Activated T-cell treated with anti-CD3 and anti-CD28 coated beads for 4 hours (primary cell): ENCODE measurements at regions not wholly inside any gene's neighbourhood (a gene's known extent, or its start where the extent isn't known, plus 50 kb on each side); places are given as distances from the start of the nearest gene placed in this dataset.

ENCODE experiments used
- DNase-seq: peaks from one replicate; pipeline ENCODE4 v3.0.0-alpha.2; 2020

- no peak for DNase-seq
Observed at GRCh38 chr5:175235251-175235960, 208.6 kb downstream of the DRD1 start.

- DNase-seq = no peak
Observed at GRCh38 chr5:175230299-175230698, 213.7 kb downstream of the DRD1 start.

GRCh38 chr5:175226506-175226905, 217.5 kb downstream of the DRD1 start:
- no peak for DNase-seq

DNA sequence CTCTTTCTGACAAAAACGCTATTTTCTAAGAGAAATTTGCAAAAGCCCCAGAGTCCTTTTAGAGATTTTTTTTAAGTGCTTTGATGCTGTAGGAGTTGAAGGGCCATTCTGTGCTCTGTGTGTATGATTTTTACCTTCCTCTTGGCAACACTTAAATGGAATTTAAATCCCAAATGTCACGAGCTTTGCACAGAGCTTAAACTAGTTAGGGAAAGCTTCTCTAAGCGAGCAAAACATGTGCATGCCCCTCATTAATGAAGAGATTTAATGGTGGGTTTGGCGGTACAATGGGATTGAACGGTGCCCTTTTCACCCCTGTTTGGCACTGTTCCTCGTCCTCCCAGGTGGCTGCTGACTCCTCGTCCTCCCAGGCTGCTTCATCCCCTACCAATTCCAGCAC, 220.7 kb downstream of the DRD1 start:
- no peak for DNase-seq

GRCh38 chr5:175222621-175223020, 221.4 kb downstream of the DRD1 start:
- DNase-seq = no peak

GRCh38 chr5:175220549-175220948, 223.4 kb downstream of the DRD1 start:
- DNase-seq = no peak

- DNase-seq = no peak
Observed at GRCh38 chr5:175219366-175219765, 224.6 kb downstream of the DRD1 start.

- DNase-seq = no peak
Observed at GRCh38 chr5:175216991-175217390, 227.0 kb downstream of the DRD1 start.

DNA sequence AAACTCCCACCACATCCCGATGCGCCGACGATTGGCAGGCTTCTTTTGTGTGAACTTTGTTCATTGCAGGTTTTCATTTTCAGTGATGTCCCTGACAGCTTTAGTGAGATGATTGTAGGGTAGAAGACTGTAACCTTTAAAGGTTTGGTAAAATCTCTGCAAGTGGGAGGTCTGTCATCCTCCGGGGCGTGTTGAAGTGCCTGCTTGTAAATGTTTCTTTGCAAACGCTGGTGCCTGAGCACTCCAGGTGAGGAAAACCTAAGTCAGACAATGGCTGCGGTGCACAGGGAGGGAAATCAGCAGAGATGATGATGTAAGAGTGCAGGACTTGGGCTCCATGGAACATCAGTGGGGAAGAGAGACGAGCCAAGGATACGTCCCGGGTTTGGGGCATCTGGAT, 228.1 kb downstream of the DRD1 start:
- DNase-seq = no peak

DNA sequence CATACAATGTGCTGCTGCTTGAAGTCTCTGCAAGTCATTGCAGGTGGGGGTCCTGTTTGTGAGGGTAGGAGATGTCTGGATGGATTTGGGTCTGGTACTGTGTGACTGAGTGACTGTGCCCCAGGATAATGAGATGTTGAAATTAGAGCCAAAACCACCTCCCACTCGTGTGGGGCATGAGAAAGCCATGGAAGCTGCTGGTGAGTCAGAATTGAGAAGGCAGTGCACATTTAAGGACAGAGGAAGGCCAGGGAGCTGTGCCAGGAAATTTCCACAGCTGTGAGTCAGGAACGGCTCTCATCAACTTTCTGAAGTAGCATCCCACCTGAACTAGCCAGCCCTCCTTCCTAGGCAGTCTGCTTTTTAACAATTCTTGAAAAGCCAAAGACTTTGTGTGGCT, 229.8 kb downstream of the DRD1 start:
- no peak for DNase-seq

GRCh38 chr5:175211956-175212756, 231.8 kb downstream of the DRD1 start:
- DNase-seq = no peak

DNA sequence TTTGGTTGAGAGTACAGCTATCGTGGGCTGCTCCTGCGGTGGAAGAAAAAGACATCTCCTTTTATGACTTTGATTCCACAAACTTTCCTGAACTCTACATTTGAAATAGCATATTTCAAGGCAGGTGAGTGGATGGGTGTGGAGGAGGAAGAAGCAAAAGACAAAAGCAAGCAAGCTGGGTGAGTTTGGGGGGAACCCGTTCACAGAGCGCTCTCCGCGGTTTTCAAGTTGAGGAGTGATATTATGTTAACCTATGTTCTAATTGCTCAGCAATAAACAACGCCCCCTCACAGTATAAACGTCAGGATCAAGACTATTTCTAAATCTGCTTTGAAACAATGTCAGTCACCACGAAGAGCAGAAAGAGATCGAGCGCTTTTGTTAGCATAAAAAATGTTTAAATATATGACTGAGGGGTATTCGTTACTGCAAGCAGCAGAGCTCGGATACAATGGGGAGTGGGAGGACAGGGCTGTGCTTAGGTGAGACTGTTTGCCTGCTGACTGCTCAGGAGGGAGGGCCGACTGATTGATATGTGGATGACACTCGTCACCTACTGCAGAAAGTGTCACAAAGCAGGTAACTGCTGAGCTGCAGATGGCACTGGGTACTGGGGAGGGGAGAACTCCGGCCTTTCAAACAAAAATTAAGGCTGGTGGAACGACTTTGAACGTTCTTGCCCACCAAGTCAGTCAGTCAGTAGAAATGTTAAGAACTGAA, 236.5 kb downstream of the DRD1 start:
- no peak for DNase-seq

- no peak for DNase-seq
Observed at GRCh38 chr5:175206669-175207068, 237.3 kb downstream of the DRD1 start.

DNA sequence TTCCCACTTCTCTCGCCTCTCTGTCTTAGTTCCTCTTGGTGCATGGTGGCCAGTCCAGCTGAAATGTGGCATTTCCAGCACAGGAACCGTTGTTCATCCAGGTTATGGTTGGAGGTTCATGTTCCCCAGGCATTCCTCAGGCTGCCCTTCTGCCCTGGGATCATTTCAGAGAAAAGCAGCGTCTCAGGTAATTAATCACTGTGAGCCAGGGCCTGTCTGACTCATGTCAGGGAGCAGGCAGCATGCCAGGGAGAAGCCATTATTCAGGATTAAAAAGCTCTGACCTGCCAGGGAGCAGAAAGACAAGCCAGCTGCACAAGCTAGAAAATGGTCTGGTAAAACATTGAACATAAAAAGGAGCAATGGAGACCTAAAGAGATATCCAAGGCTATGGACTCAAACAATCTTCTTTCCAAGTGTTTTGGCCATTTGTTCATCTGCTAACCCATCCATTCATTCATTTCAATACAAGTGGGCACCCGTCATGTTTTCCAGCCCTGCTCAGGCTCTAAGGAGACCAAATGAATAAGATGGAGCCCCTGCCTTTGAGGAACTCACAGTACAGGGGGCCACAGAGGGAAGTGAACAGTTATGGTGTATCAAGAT, 241.4 kb downstream of the DRD1 start:
- DNase-seq = no peak

- no peak for DNase-seq
Observed at GRCh38 chr5:175201393-175201792, 242.6 kb downstream of the DRD1 start.

- DNase-seq = no peak
Observed at GRCh38 chr5:175195698-175196656, 248.0 kb downstream of the DRD1 start.

DNA sequence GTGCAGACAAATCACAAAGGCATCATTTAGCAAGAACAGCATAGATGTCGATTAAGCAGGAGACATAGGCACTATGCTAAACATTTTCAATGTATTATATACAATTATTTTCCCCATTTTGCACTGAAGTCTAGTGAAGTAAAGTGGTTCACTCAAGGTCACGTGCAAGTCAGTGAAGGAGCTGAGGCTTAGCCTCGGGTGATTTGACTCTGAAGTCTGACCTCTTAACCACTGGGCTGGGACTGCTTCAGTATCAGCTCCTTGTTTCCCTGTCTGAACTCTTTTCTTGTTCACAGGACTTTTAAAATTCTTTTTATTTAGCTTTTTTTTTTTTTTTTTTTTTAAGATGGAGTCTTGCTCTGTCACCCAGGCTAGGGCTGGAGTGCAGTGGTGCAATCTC, 262.7 kb downstream of the DRD1 start:
- DNase-seq = no peak

- no peak for DNase-seq
Observed at GRCh38 chr5:175170899-175171298, 273.1 kb downstream of the DRD1 start.

DNA sequence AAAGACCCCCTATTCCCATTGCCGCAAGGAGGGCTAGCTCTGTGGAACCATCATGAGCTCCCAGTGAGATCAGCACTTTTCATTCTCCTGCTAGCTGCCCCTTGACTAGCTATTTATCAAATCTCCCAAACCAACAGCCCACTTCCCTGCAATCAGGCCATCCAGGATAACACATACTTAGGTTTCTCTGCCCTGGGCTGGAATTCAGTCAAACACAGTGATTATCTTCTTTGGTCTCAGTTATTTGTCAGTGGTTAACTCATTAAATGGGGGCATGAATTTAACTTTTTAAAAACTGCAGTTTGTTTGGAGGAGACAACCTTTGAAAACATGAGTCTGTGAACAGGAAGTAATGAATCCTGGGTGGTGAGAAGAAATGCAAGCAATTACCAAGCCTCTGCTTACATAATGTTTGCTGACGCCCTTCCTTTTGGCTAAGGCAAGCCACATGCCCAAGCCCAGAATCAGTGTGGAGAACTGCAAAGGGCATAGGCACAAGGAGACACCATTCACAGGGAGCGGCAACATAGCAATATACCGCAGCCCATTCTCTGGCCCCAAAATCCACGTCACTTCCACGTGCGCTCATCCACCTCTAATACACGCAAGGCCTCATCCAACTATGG, 275.0 kb downstream of the DRD1 start:
- no peak for DNase-seq

DNA sequence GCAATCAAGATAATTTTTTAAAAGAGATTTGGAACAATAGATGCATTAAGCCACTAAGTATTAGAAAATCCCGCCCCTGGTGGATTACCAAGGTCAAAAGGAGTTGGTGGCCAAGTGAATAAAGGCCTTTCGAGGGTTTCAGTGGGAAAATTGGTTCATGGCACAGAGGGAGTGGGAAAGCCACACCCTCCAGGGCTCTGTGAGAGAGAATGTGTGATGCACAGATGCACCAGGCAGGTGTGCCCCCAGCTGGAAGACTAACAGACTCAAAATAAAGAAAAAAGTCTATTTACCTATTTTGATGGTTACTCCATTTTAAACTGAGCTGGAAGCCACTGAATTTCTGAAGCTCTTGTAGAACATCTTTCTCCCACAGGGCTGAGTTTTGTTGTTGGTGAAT, 278.0 kb downstream of the DRD1 start:
- no peak for DNase-seq

DNA sequence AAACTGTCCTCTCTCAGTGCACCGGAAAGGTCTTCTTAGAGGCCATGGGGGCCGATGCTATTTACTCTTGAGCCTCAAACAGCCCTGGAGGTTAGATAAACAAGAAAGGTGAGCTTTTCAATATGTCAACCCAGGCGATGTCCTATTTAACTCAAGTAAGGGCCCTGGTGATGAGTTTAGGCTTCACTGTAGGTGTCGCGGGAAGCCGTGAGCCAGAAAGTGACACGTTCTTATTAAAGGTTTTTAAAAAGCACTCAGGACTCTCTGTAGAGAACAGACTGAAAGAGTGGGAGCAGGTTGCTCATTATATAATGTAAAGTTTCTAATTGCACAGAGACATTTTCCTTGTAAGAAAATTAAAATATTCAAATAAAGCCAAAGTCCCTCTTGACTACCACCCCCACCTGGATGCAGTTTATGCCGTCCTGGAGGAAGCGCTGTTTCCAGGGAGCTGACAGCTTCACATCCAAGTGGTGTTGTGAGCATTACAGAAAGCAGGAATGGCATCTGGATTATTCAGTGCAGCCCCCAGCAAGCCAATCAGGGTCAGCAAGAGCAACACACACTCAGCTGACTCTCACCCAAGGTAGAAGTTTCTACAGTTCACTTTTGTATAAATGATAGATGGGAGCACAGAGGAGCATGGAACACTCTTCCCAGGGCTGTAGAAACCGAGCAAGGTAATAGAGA, 280.3 kb downstream of the DRD1 start:
- DNase-seq = no peak
